Uterus (tissue), 2 donors: ENCODE measurements at regions not wholly inside any gene's neighbourhood (a gene's known extent, or its start where the extent isn't known, plus 50 kb on each side); places are given as distances from the start of the nearest gene placed in this dataset.

ENCODE experiments used
- POLR2A ChIP-seq, 2 donors: fragments of 450-650 bp; IDR thresholded peaks; one replicate each; pipeline ENCODE4 v1.6.1; 2016; ENCODE audit warnings: antibody characterized with exemption in 2 of 2, mild to moderate bottlenecking in 1 of 2, moderate library complexity in 1 of 2
- TF ChIP-seq, protein P1 (sequence below), 4 experiments: fragments of 200-600 bp in 2 of 4; fragments of 450-650 bp in 2 of 4; sonication (generic) in 2 of 4; IDR thresholded peaks; one replicate each; pipeline ENCODE4 v1.5.1; 2016 to 2019; ENCODE audit warnings: antibody characterized with exemption in 4 of 4, mild to moderate bottlenecking in 2 of 4, moderate library complexity in 1 of 4

GRCh38 chr1:195075973-195076372 is 1532.3 kb downstream of the KCNT2 start:
- TF ChIP-seq, protein P1, sequence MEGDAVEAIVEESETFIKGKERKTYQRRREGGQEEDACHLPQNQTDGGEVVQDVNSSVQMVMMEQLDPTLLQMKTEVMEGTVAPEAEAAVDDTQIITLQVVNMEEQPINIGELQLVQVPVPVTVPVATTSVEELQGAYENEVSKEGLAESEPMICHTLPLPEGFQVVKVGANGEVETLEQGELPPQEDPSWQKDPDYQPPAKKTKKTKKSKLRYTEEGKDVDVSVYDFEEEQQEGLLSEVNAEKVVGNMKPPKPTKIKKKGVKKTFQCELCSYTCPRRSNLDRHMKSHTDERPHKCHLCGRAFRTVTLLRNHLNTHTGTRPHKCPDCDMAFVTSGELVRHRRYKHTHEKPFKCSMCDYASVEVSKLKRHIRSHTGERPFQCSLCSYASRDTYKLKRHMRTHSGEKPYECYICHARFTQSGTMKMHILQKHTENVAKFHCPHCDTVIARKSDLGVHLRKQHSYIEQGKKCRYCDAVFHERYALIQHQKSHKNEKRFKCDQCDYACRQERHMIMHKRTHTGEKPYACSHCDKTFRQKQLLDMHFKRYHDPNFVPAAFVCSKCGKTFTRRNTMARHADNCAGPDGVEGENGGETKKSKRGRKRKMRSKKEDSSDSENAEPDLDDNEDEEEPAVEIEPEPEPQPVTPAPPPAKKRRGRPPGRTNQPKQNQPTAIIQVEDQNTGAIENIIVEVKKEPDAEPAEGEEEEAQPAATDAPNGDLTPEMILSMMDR (IDR thresholded peaks at IDR 0.05): no peak
- TF ChIP-seq POLR2A (IDR thresholded peaks at IDR 0.05): no peak
